ENCODE measurements at regions not wholly inside any gene's neighbourhood (a gene's known extent, or its start where the extent isn't known, plus 50 kb on each side); places are given as distances from the start of the nearest gene placed in this dataset.
"Not testable (repeated sequence)": the region's sequence is repeated elsewhere in the genome, so short reads cannot be mapped to it uniquely, and the experiment has no call there.

- DNase-seq, result peak in 1 of 2 donors; percentile 13
These were observed 506.6 kb upstream of the MAN1A1 start for GRCh38 chr6:119856136-119856535.

- no peak for DNase-seq
These were observed 499.1 kb upstream of the MAN1A1 start for GRCh38 chr6:119848696-119849095.

- no peak for DNase-seq
These were observed 495.6 kb upstream of the MAN1A1 start for GRCh38 chr6:119845161-119845560.

GRCh38 chr6:119844387-119844786 is 494.8 kb upstream of the MAN1A1 start:
- no peak for DNase-seq

- no peak for DNase-seq
These were observed 492.6 kb upstream of the MAN1A1 start for GRCh38 chr6:119842191-119842590.

- DNase-seq, result no peak
These were observed 488.5 kb upstream of the MAN1A1 start for GRCh38 chr6:119838043-119838442.

- no peak for DNase-seq
These were observed 484.9 kb upstream of the MAN1A1 start for GRCh38 chr6:119834418-119834817.

- no peak for DNase-seq
These were observed 482.9 kb upstream of the MAN1A1 start for GRCh38 chr6:119832411-119832810.

- no peak for DNase-seq
These were observed 481.1 kb upstream of the MAN1A1 start for GRCh38 chr6:119830494-119831295.

GRCh38 chr6:119830069-119830468 is 480.5 kb upstream of the MAN1A1 start:
- DNase-seq, result no peak

- not testable (repeated sequence) for DNase-seq
These were observed 479.9 kb upstream of the MAN1A1 start for GRCh38 chr6:119829499-119829898.

- DNase-seq, result no peak
These were observed 479.4 kb upstream of the MAN1A1 start for GRCh38 chr6:119829006-119829405.

- DNase-seq, result no peak
These were observed 471.8 kb upstream of the MAN1A1 start for GRCh38 chr6:119821380-119821779.

- no peak for DNase-seq
These were observed 469.3 kb upstream of the MAN1A1 start for GRCh38 chr6:119818876-119819275.

- DNase-seq, result no peak
These were observed 465.2 kb upstream of the MAN1A1 start for GRCh38 chr6:119814609-119815400.

- no peak for DNase-seq
These were observed 452.9 kb upstream of the MAN1A1 start for GRCh38 chr6:119802464-119802863.

- no peak for DNase-seq
These were observed 451.5 kb upstream of the MAN1A1 start for GRCh38 chr6:119801056-119801455.

- DNase-seq, result no peak
These were observed 451.0 kb upstream of the MAN1A1 start for GRCh38 chr6:119800526-119800925.

GRCh38 chr6:119799596-119800509 is 450.3 kb upstream of the MAN1A1 start:
- DNase-seq, result no peak

GRCh38 chr6:119791736-119792135 is 442.2 kb upstream of the MAN1A1 start:
- no peak for DNase-seq

- no peak for DNase-seq
These were observed 431.8 kb upstream of the MAN1A1 start for GRCh38 chr6:119781365-119781764.

GRCh38 chr6:119768201-119768600 is 418.6 kb upstream of the MAN1A1 start:
- DNase-seq, result no peak
